ENCODE measurements at regions not wholly inside any gene's neighbourhood (a gene's known extent, or its start where the extent isn't known, plus 50 kb on each side); places are given as distances from the start of the nearest gene placed in this dataset.

DNA sequence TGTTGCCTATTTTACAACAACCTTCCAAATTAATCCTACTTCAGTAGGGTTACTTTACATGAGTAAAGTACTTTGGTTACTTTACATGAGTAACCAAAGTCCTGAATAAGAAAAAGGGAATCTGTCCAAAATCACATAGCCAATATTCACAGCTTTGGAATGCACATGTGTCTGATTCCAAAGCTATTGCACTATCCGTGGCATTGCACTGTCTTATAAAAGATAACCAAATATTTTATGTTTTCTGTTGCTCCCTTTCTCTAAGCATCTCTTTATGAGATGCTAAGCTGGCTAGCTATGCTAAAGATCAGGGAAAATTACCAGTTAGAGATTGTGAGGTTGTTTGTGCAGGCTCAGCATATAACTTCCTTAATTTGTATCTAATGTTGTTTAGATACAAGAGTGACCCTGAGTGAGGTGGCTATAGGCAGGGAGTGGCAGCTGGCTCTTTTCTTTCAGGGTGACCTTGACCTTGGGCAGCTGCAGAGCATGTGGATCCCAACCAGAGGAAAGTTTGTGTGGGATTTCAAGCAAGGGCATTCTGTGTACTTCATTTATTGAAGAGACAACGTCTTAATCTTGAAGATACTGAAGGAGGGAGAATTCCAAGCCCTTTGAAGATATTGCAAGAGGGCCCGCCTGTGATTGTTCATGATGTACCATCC is 366.1 kb upstream of the ANKRD30A start:
- no peaks in the 10 kb centered on the region for H4K20me1 ChIP-seq (ENCODE audit: insufficient read depth, low read length)
- 0 out of 2 replicates have a peak overlapping the region, but pooled peaks have one; percentile 26 for H4K5ac ChIP-seq (ENCODE audit: low read depth, low read length)
- H2AK9ac ChIP-seq (replicated peaks; ENCODE audit: low read depth, low read length, poor library complexity): no peak overlapping the region
- WGBS, 2 experiments (ENCODE audit: extremely low coverage in 2 of 2, insufficient read length in 1 of 2): 83% methylated on average over 1 of the region's 3 CpGs; no CpG with 5 or more reads in 1 of the 2 experiments
- BruUV-seq (replicated peaks): no TSS peak
- H2BK20ac ChIP-seq (ENCODE audit: low read depth, low read length): peak overlapping the region; percentile 68
- H3K56ac ChIP-seq (ENCODE audit: extremely low read depth, insufficient read depth, low read length): peak overlapping the region; percentile 31; the same call in 1 of the 2 replicates
- no peak overlapping the region for H2AFZ ChIP-seq (replicated peaks; ENCODE audit: low read length, poor library complexity)
- H3K18ac ChIP-seq (ENCODE audit: low read depth, low read length): peak overlapping the region; percentile 30
- TF ChIP-seq FOS (IDR thresholded peaks at IDR 0.05; ENCODE audit: low read depth, low read length) (peak; percentile 41; the same call in 1 of the 2 replicates), CEBPB (IDR thresholded peaks at IDR 0.05; ENCODE audit: low read depth, low read length) (peak; percentile 90), RAD21 (IDR thresholded peaks at IDR 0.05; ENCODE audit: low read length) (no peak)
- H2BK120ac ChIP-seq (ENCODE audit: low read depth, low read length): peak overlapping the region; percentile 84
- ChIA-PET CTCF (interaction anchor here (0.5 kb wide), 1 partner anchor 20 kb away, joined by 4 read pairs; no protein-coding TSS in a partner anchor), POLR2A (ENCODE audit: unreplicated experiment) (no interaction called here)
- ATAC-seq (ENCODE audit: low read depth) (peak; percentile 94), DNase-seq (peak; percentile 93)
- H3K4ac ChIP-seq (ENCODE audit: low read depth, low read length): peak overlapping the region; percentile 1; the same call in 1 of the 2 replicates
- peak overlapping the region in 1 of 2 experiments; percentile 3; a peak in 1 of 4 replicates for H4K8ac ChIP-seq (ENCODE audit: low read depth in 2 of 2, low read length in 2 of 2)
- no peak overlapping the region for H3K4me3 ChIP-seq (ENCODE audit: insufficient read depth, low read depth, low read length)
- no peak overlapping the region for H3K23ac ChIP-seq (ENCODE audit: low read depth, low read length)
- no peaks in the 10 kb centered on the region; the same call in 1 of the 2 replicates for H3K9me1 ChIP-seq (ENCODE audit: insufficient read depth, low read length)
- no peak overlapping the region for H3K9ac ChIP-seq (ENCODE audit: low read depth, low read length)
- H4K91ac ChIP-seq (ENCODE audit: insufficient read depth, low read depth, low read length): peak overlapping the region; percentile 46
- H3K36me3 ChIP-seq (ENCODE audit: control insufficient read depth, insufficient read depth, low read length): no peaks in the 10 kb centered on the region
- peak overlapping the region; percentile 19; the same call in 1 of the 3 replicates for H2BK15ac ChIP-seq (ENCODE audit: low read depth, low read length)
- intact Hi-C loops (cut with micrococcal nuclease) (loop anchor here (5.0 kb wide), 1 partner anchor 82 kb away; no protein-coding TSS in a partner anchor), in situ Hi-C loops (cut with MboI; ENCODE audit: low sequenced_read_pairs) (no loop called here), dilution Hi-C loops (cut with HindIII; ENCODE audit: low sequenced_read_pairs, unreplicated experiment) (no loop called here)
- H2AK5ac ChIP-seq (ENCODE audit: low read depth, low read length): peak overlapping the region; percentile 18; the same call in 1 of the 2 replicates
- no peaks in the 10 kb centered on the region for H3K79me1 ChIP-seq (ENCODE audit: low read depth in 1 of 2, low read length in 2 of 2)
- 0 out of 2 replicates have a peak overlapping the region, but pooled peaks have one; percentile 7 for H3K14ac ChIP-seq (replicated peaks; ENCODE audit: low read depth, low read length)
- 0 out of 2 replicates have a peak overlapping the region, but pooled peaks have one; percentile 20 for H3K4me2 ChIP-seq (ENCODE audit: low read depth, low read length)
- H3K27ac ChIP-seq (ENCODE audit: insufficient read depth, low read length): peak overlapping the region; percentile 69
- H2BK5ac ChIP-seq (ENCODE audit: low read depth, low read length, poor library complexity, severe bottlenecking): peak overlapping the region; percentile 57
- no peaks in the 10 kb centered on the region for H3K9me3 ChIP-seq (ENCODE audit: control insufficient read depth, insufficient read depth, low read length)
- peaks cover 5% of the 10 kb centered on the region for H3K4me1 ChIP-seq (ENCODE audit: control insufficient read depth, insufficient read depth, low read length)
- no peaks in the 10 kb centered on the region for H3K27me3 ChIP-seq (ENCODE audit: control insufficient read depth, insufficient read depth, low read length)

Data from IMR-90 (cell line).